Central memory CD8-positive, alpha-beta T cell (primary cell): ENCODE measurements at regions not wholly inside any gene's neighbourhood (a gene's known extent, or its start where the extent isn't known, plus 50 kb on each side); places are given as distances from the start of the nearest gene placed in this dataset.

Experiments used
- ATAC-seq: fragments of 150-1000 bp; cut with Tn5 transposase; replicated peaks from 2 replicates; pipeline ENCODE4 v1.10.0; 2022; ENCODE audit warnings: mild to moderate bottlenecking, moderate FRiP score, moderate number of reproducible peaks; ENCODE audit not compliant: poor library complexity, severe bottlenecking; ENCODE audit errors: extremely low read depth
- DNase-seq, 2 donors: peaks; one replicate each; pipeline ENCODE4 v3.0.0; 2021; ENCODE audit warnings: low spot score in 2 of 2
- H3K27ac Mint-ChIP-seq: one replicate; pipeline ENCODE4 v1.8.0; 2022; ENCODE audit warnings: low read depth, mild to moderate bottlenecking, moderate library complexity, mixed read lengths
- H3K27me3 Mint-ChIP-seq: one replicate; pipeline ENCODE4 v1.8.0; 2022; ENCODE audit warnings: mixed read lengths
- H3K36me3 Mint-ChIP-seq: one replicate; pipeline ENCODE4 v1.8.0; 2022; ENCODE audit warnings: mild to moderate bottlenecking, moderate library complexity, mixed read lengths; ENCODE audit not compliant: insufficient read depth
- H3K4me1 Mint-ChIP-seq: one replicate; pipeline ENCODE4 v1.8.0; 2022; ENCODE audit warnings: mixed read lengths
- H3K4me3 Mint-ChIP-seq: one replicate; pipeline ENCODE4 v1.8.0; 2022; ENCODE audit warnings: mild to moderate bottlenecking, moderate library complexity, mixed read lengths
- H3K9me3 Mint-ChIP-seq: one replicate; pipeline ENCODE4 v1.8.0; 2022; ENCODE audit warnings: mixed read lengths

DNA sequence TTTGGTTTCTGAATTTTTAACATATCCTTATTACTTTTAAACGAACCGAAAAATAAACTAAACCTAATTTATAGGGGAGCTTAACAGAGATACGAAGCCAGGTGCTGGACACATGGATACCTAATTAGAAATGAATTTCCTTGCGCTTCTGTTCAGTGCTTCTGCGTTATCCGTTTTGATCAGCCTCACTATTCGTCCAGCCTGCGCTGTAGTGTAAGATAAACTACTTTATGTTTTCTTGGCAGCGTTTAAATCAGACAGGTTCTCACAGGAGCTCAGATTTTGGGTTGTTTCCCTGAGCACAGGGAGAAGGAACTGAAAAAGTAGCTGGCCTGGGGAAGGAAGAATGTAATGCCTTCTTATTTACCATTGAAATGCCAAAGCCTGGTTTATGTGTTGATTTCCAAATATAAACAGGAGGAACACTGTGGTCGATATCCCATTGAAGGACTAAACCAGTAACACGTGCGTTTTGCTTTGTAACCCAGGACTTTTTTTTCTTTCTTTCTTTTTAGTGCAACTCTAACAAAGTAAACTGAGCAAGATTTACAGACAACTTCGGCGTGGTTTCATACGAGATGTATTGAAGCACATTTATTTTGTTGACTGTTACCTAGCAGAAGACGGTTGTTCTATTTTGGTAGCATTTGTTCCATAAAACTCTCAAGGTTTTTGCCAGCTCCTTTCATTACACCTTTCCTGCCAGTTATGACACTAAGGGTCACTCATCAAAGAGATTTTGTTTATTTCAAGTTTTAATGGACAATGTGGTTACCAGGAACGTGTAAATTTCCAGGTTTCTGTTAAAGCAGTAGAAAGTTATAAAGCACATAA lies 214.8 kb upstream of the HEY2 start:
- Mint-ChIP-seq H3K27me3 (peaks cover 88% of the 10 kb centered on the region), H3K27ac (no peak overlapping the region), H3K9me3 (no peaks in the 10 kb centered on the region), H3K4me1 (no peaks in the 10 kb centered on the region), H3K36me3 (no peaks in the 10 kb centered on the region), H3K4me3 (no peak overlapping the region)
- DNase-seq (no peak), ATAC-seq (no peak)

DNA sequence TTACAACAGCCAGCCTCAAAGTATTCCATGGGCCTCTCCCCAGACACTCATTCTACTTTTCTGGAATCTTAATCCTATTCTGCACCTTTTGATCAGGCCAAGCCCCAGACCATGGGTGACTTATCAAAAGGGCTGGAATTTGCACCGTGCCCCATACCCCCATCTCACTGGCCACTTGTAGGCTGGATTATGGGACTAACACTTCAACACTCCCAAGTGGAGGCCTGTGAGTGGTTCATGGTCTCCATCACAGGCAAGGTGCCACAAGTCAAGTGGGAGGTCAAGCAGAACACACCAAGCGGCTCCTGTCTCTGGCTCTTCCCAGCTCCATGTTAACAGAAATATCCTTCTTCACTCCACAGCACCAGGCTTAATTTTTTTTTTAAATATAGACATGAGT lies 212.3 kb upstream of the HEY2 start:
- Mint-ChIP-seq H3K9me3 (no peaks in the 10 kb centered on the region), H3K36me3 (no peaks in the 10 kb centered on the region), H3K4me1 (no peaks in the 10 kb centered on the region), H3K27ac (no peak overlapping the region), H3K27me3 (peaks cover 82% of the 10 kb centered on the region), H3K4me3 (no peak overlapping the region)
- no peak for DNase-seq
- ATAC-seq = no peak

DNA sequence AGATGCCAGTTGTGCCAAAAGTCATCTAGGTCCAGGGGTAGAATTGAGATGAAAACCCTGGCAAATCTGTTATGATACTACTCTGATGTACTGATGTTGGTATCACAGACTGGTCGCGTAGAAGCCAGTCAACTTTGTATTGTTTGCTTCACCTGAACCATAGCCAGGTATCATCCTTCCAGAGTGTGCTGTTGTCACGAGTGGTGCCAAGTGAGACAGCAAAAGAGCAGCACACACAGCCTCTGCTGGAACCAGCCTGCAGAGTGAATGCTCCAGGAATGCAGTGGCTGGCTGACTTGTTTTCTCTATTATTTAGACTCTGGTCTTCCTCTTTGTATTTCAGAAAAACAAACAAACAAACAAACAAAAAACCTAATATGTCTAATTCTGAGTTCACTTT lies 209.5 kb upstream of the HEY2 start:
- DNase-seq (no peak), ATAC-seq (no peak)
- H3K27me3 Mint-ChIP-seq = peaks cover 54% of the 10 kb centered on the region
- no peak overlapping the region for H3K27ac Mint-ChIP-seq
- H3K4me3 Mint-ChIP-seq = no peak overlapping the region
- no peaks in the 10 kb centered on the region for H3K36me3 Mint-ChIP-seq
- no peaks in the 10 kb centered on the region for H3K9me3 Mint-ChIP-seq
- H3K4me1 Mint-ChIP-seq = no peaks in the 10 kb centered on the region

- no peak for DNase-seq
- peaks cover 8% of the 10 kb centered on the region for H3K27me3 Mint-ChIP-seq
- H3K27ac Mint-ChIP-seq = no peak overlapping the region
- H3K4me3 Mint-ChIP-seq = no peak overlapping the region
- H3K4me1 Mint-ChIP-seq = no peaks in the 10 kb centered on the region
- no peaks in the 10 kb centered on the region for H3K36me3 Mint-ChIP-seq
- no peaks in the 10 kb centered on the region for H3K9me3 Mint-ChIP-seq
- no peak for ATAC-seq
These were observed 204.6 kb upstream of the HEY2 start for GRCh38 chr6:125544819-125545218.

DNA sequence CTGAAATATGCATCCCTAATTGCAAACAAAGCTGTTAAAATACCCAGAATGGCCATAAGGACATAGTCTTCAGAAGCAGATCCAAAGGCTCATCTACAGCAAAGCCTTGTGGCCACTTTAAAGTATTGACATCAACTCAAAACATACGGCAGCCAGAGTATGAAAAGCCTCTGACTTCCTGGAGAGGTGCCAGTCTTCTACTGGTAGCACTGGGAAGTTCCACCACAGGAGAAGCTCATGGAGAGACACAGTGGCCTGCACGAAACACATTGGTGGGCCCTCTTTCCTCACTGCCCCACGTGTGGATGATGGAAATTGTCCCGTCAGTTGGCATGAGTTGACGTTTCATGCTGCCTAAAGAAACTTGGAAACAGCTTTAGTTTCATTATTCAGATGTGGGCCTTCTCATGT lies 202.6 kb upstream of the HEY2 start:
- no peaks in the 10 kb centered on the region for H3K9me3 Mint-ChIP-seq
- H3K4me1 Mint-ChIP-seq = no peaks in the 10 kb centered on the region
- H3K27me3 Mint-ChIP-seq = peaks cover 16% of the 10 kb centered on the region
- DNase-seq (no peak), ATAC-seq (no peak)
- no peaks in the 10 kb centered on the region for H3K36me3 Mint-ChIP-seq
- no peak overlapping the region for H3K27ac Mint-ChIP-seq
- no peak overlapping the region for H3K4me3 Mint-ChIP-seq

DNA sequence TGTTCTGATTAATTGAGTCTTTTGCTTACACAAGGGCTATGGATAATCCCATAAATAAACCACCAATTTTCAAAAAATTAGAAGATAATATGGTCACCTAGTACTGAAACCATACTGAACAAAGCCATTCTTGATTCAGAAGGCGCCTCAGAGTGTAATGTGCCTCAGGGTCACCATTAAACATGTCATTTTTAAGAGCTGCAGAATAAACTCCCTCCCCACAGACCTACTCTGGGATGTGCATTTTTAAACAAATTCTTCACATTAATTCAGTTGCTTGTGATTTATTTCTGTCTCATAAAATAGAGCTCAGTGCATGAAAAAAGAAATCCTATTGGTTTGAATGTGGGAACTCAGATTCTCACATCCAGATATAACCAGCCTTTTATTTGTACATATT lies 202.1 kb upstream of the HEY2 start:
- ATAC-seq (no peak), DNase-seq (no peak)
- Mint-ChIP-seq H3K27ac (no peak overlapping the region), H3K36me3 (no peaks in the 10 kb centered on the region), H3K4me1 (no peaks in the 10 kb centered on the region), H3K9me3 (no peaks in the 10 kb centered on the region), H3K4me3 (no peak overlapping the region), H3K27me3 (peaks cover 21% of the 10 kb centered on the region)

DNA sequence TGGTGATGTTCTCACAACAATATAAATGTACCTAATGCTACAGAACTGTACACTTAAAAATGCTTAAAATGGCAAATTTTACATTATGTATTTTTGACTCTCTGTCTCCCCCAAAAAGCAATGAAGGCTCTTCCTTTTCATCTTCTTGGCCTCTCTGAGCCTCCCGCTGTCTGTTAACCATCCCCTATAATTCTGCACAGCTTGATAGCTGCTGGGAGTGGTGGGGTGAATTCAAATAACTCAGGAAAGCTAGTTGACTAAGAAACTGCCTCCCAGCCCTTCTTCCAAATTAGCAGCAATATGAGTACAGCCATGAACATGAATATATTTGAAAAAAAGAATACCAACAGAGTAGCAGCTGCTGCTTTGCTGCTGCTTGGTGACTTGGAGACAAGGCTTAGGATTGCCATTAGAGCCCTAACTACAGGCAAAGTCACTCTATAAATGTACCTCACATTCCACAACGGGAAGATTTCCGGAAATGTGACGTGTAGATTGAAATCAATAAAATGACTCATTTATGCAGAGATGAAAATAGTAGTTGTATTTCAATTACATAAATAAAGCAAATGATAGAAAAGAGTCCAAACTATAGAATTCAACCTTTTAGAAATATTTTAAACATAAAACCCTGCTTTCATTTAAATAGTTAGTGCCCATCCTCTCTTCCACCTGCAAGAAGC lies 200.1 kb upstream of the HEY2 start:
- no peak for DNase-seq
- H3K4me1 Mint-ChIP-seq = no peaks in the 10 kb centered on the region
- H3K27me3 Mint-ChIP-seq = peaks cover 23% of the 10 kb centered on the region
- no peak for ATAC-seq
- H3K36me3 Mint-ChIP-seq = no peaks in the 10 kb centered on the region
- H3K9me3 Mint-ChIP-seq = no peaks in the 10 kb centered on the region
- no peak overlapping the region for H3K27ac Mint-ChIP-seq
- H3K4me3 Mint-ChIP-seq = no peak overlapping the region

DNA sequence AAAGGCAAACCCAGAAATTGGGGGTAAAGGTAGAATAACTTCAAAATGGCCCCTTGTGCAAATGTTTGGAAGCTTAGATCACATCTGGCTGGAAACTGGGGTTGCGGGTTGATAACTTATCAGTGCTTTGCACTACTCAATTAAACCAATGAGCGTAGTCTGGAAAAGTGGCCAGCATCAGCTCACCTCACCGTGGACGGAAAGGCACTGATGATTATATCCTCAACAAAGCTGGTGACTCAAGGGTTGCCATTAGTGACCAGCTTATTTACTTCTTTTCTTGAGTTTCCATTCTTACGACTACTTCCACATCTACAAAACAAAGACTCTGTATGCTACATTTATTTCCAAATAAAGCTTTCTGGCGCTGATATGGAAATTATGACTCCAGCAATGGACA lies 198.5 kb upstream of the HEY2 start:
- no peak for ATAC-seq
- Mint-ChIP-seq H3K36me3 (no peaks in the 10 kb centered on the region), H3K4me1 (no peaks in the 10 kb centered on the region), H3K27me3 (peaks cover 27% of the 10 kb centered on the region), H3K27ac (no peak overlapping the region), H3K4me3 (no peak overlapping the region), H3K9me3 (no peaks in the 10 kb centered on the region)
- no peak for DNase-seq

DNA sequence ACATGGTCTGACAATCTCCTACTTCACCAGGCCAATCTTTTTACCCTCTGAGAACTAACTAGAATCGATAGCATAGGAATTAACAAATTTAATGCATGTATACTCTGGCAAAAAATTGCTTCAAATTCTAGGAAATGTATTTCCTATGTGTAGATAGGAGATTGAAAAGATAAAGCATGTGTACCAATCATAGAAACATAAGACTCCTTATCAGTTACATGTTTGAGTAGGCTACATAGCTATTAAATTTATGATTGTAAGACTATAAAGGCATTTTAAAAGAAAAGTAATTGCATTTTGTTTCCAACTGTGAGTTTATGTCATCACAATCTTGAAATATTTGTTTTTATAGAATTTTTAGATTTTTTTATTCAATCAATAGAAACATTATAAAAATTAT lies 196.6 kb upstream of the HEY2 start:
- H3K4me3 Mint-ChIP-seq = no peak overlapping the region
- H3K9me3 Mint-ChIP-seq = no peaks in the 10 kb centered on the region
- DNase-seq = no peak
- peaks cover 35% of the 10 kb centered on the region for H3K27me3 Mint-ChIP-seq
- H3K27ac Mint-ChIP-seq = no peak overlapping the region
- ATAC-seq = no peak
- peaks cover 1% of the 10 kb centered on the region for H3K36me3 Mint-ChIP-seq
- H3K4me1 Mint-ChIP-seq = no peaks in the 10 kb centered on the region

DNA sequence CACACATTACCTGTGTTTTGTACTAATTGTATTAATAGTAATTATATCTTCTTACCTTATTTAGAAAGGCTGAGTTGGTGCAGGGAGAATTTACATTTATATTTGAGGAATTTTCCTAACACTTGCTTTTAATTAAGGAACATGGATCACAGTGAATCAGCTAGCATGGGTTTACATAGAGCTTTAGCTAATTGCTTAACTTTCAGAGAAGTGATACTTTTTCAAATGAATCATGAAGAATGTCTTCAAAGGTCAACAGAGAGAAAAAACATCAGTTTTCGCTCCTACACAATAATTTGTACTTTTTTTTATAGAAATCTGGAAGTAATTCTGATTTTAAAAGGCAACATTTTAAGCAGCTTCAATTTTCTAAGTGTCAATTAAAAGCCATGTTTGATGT lies 195.0 kb upstream of the HEY2 start:
- H3K27ac Mint-ChIP-seq = no peak overlapping the region
- no peak overlapping the region for H3K4me3 Mint-ChIP-seq
- no peaks in the 10 kb centered on the region for H3K4me1 Mint-ChIP-seq
- H3K9me3 Mint-ChIP-seq = no peaks in the 10 kb centered on the region
- H3K36me3 Mint-ChIP-seq = peaks cover 1% of the 10 kb centered on the region
- DNase-seq (no peak), ATAC-seq (no peak)
- peaks cover 35% of the 10 kb centered on the region for H3K27me3 Mint-ChIP-seq

DNA sequence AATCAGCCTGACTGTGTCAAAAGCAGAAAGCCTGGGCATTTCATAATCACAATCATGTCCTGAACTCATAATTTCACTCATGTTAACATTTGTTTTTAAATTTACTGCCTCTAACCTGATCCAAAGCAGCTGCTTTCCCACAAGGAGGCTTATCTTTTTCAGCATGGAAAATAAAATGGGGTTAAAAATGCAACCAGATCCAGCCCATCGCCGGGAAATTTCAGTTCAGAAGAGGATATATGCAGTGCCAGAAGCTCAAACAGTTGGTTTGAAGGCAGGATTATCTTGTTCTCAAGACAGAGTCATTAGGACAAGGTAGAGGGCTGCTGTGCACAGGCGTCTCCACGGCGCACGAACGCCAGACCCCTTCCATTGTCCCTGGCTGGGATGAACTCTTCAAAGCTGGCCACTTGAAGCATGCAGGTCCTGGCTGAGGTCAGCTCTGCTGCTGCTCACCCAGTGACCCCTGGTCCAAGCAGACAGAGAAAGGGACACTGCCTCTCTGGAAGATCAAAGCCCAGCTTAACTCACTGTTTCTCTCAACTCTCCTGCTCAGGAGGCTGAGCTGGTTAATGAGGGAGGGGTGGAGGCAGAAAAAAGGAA lies 191.1 kb upstream of the HEY2 start:
- H3K27ac Mint-ChIP-seq = no peak overlapping the region
- ATAC-seq (no peak), DNase-seq (no peak)
- no peak overlapping the region for H3K4me3 Mint-ChIP-seq
- H3K9me3 Mint-ChIP-seq = no peaks in the 10 kb centered on the region
- H3K36me3 Mint-ChIP-seq = peaks cover 1% of the 10 kb centered on the region
- H3K27me3 Mint-ChIP-seq = peaks cover 23% of the 10 kb centered on the region
- no peaks in the 10 kb centered on the region for H3K4me1 Mint-ChIP-seq

DNA sequence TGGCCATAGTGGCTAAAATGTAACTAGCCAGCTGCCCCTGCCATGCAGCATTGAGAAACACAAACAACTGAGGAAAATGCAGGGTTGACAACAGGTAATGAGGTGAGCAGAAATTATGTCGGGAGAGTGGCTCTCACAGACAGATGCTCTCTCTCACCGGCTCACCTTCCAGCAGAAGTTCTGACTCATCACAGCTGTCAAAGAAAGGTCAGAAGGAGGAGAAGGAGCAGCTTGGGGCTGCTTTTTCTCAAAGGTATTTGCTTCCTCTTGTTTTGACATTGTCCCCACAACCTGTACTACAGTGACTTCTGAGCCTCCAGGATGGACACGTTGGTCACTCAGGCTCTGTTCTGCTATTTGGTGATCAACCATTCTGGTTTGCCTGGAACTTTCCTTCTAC lies 190.5 kb upstream of the HEY2 start:
- peaks cover 1% of the 10 kb centered on the region for H3K36me3 Mint-ChIP-seq
- no peaks in the 10 kb centered on the region for H3K9me3 Mint-ChIP-seq

DNA sequence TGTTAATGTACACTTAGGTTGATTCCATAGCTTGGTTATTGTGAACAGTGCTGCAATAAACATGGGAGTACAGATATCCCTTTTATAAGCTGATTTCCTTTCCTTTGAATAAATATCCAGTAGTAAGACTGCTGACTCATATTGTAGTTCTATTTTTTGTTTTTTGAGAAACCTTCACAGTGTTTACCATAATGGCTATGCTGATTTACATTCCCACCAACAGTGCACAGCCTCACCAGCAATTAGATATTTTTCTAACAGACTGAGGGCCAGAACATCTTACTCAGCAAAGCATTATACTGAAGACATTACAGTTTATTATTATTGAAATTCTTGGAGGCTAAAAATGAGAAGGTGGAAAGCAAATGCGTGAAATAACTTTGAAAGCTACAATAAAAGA lies 187.3 kb upstream of the HEY2 start:
- H3K36me3 Mint-ChIP-seq = peaks cover 1% of the 10 kb centered on the region
- no peak overlapping the region for H3K27ac Mint-ChIP-seq
- ATAC-seq (no peak), DNase-seq (no peak)
- H3K9me3 Mint-ChIP-seq = no peaks in the 10 kb centered on the region
- H3K27me3 Mint-ChIP-seq = peaks cover 33% of the 10 kb centered on the region
- no peaks in the 10 kb centered on the region for H3K4me1 Mint-ChIP-seq
- no peak overlapping the region for H3K4me3 Mint-ChIP-seq

More for the DNA sequence above, 190.5 kb upstream of the HEY2 start:
- DNase-seq (no peak), ATAC-seq (no peak)
- Mint-ChIP-seq H3K4me3 (no peak overlapping the region), H3K4me1 (no peaks in the 10 kb centered on the region), H3K27ac (no peak overlapping the region), H3K27me3 (peaks cover 27% of the 10 kb centered on the region)
